ENCODE measurements at regions not wholly inside any gene's neighbourhood (a gene's known extent, or its start where the extent isn't known, plus 50 kb on each side); places are given as distances from the start of the nearest gene placed in this dataset.
"Not testable (repeated sequence)": the region's sequence is repeated elsewhere in the genome, so short reads cannot be mapped to it uniquely, and the experiment has no call there.

GRCh38 chr13:65943708-65944107 is 1286.4 kb downstream of the PCDH9 start:
- Mint-ChIP-seq H3K27me3 (no peaks in the 10 kb centered on the region), H3K36me3 (ENCODE audit: insufficient read depth) (no peaks in the 10 kb centered on the region), H3K4me3 (no peak overlapping the region), H3K9me3 (peaks cover 0 to 7% of the 10 kb centered on the region in 2 donors), H3K27ac (no peak overlapping the region), H3K4me1 (ENCODE audit: low read depth in 2 of 2) (no peaks in the 10 kb centered on the region)
- no peak for DNase-seq
- no peak for ATAC-seq (replicated peaks)

DNA sequence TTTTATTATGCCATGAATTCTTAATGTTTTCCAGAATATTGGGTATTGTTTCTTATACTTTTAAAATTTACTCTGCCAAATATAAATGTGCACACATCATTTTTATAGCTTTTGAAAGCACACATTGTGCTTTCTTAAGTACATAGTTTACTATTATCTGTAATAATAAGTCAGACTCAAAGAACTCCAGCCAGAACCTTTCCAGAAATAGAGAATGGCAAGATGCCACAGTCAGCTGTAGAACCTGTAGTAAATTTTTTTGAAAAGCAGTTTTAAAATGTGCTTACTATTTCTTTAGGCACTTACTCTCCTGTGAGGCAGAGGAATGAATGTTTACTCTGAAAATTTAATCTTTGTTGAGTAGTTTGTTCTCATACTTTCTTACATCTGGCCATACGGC is 1287.1 kb downstream of the PCDH9 start:
- H3K4me3 Mint-ChIP-seq, result no peak overlapping the region
- peaks cover 0 to 5% of the 10 kb centered on the region in 2 donors for H3K9me3 Mint-ChIP-seq
- no peaks in the 10 kb centered on the region for H3K4me1 Mint-ChIP-seq (ENCODE audit: low read depth in 2 of 2)
- ATAC-seq (replicated peaks), result no peak
- DNase-seq, result no peak
- H3K27me3 Mint-ChIP-seq, result no peaks in the 10 kb centered on the region
- H3K36me3 Mint-ChIP-seq (ENCODE audit: insufficient read depth), result no peaks in the 10 kb centered on the region
- H3K27ac Mint-ChIP-seq, result no peak overlapping the region

DNA sequence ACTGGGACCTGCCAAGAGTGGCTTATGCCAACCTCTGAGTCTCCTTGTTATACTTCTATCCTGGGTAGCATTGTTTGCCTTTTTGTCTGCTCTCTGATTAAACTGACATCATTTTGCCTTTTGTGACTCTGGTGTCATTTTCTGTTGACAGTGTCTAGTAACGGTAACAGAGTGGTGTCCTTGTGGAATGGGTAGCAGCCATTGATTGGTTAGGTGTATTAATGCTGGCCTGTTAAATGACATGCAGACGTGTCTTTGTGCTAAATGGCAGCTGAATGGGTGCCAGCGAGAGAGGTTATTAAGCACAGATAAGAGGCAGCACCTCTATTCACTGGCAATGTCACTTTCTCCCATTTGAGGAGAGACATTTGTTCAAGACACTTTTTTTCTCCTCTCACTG is 1289.4 kb downstream of the PCDH9 start:
- Mint-ChIP-seq H3K27ac (no peak overlapping the region), H3K4me3 (no peak overlapping the region), H3K9me3 (peaks cover 0 to 3% of the 10 kb centered on the region in 2 donors), H3K4me1 (ENCODE audit: low read depth in 2 of 2) (no peaks in the 10 kb centered on the region), H3K27me3 (no peaks in the 10 kb centered on the region), H3K36me3 (ENCODE audit: insufficient read depth) (no peaks in the 10 kb centered on the region)
- DNase-seq (no peak), ATAC-seq (replicated peaks) (no peak)

GRCh38 chr13:65937251-65937650 is 1292.9 kb downstream of the PCDH9 start:
- Mint-ChIP-seq H3K4me1 (ENCODE audit: low read depth in 2 of 2) (no peaks in the 10 kb centered on the region), H3K36me3 (ENCODE audit: insufficient read depth) (no peaks in the 10 kb centered on the region), H3K9me3 (peaks cover 3 to 7% of the 10 kb centered on the region in 2 donors), H3K27me3 (no peaks in the 10 kb centered on the region), H3K4me3 (no peak overlapping the region), H3K27ac (no peak overlapping the region)
- ATAC-seq (replicated peaks) (no peak), DNase-seq (no peak)

DNA sequence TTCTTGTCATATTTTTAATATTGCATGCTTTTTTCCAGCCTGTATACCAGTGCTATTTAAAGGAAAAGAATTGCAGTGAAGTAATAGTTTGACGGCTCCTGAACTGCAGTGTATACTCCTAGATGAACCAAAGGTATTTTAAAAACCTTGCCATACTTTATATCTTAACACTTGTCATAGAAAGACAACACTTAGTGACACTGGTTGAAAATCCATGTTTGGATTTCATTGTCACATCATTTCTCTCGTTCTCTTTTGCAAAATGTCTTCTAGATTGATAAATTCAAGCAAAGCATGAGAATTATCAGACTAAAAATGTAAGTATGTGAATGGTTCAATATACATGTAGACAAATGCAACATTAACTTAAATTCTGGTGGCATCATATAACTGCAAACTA is 1293.9 kb downstream of the PCDH9 start:
- H3K27ac Mint-ChIP-seq, result no peak overlapping the region
- H3K4me3 Mint-ChIP-seq, result no peak overlapping the region
- H3K27me3 Mint-ChIP-seq, result no peaks in the 10 kb centered on the region
- no peaks in the 10 kb centered on the region for H3K4me1 Mint-ChIP-seq (ENCODE audit: low read depth in 2 of 2)
- H3K9me3 Mint-ChIP-seq, result peaks cover 3 to 7% of the 10 kb centered on the region in 2 donors
- ATAC-seq (replicated peaks) (no peak), DNase-seq (no peak)
- H3K36me3 Mint-ChIP-seq (ENCODE audit: insufficient read depth), result no peaks in the 10 kb centered on the region

GRCh38 chr13:65932587-65933239 is 1297.4 kb downstream of the PCDH9 start:
- H3K27ac Mint-ChIP-seq, result no peak overlapping the region
- H3K36me3 Mint-ChIP-seq (ENCODE audit: insufficient read depth), result no peaks in the 10 kb centered on the region
- ATAC-seq (replicated peaks) (no peak), DNase-seq (no peak)
- no peak overlapping the region for H3K4me3 Mint-ChIP-seq
- no peaks in the 10 kb centered on the region for H3K27me3 Mint-ChIP-seq
- H3K4me1 Mint-ChIP-seq (ENCODE audit: low read depth in 2 of 2), result no peaks in the 10 kb centered on the region
- H3K9me3 Mint-ChIP-seq, result peaks cover 4 to 7% of the 10 kb centered on the region in 2 donors

- DNase-seq (no peak), ATAC-seq (replicated peaks) (no peak)
- no peaks in the 10 kb centered on the region for H3K4me1 Mint-ChIP-seq (ENCODE audit: low read depth in 2 of 2)
- H3K27me3 Mint-ChIP-seq, result no peaks in the 10 kb centered on the region
- H3K36me3 Mint-ChIP-seq (ENCODE audit: insufficient read depth), result no peaks in the 10 kb centered on the region
- H3K4me3 Mint-ChIP-seq, result no peak overlapping the region
- H3K27ac Mint-ChIP-seq, result no peak overlapping the region
- H3K9me3 Mint-ChIP-seq, result peaks cover 4 to 7% of the 10 kb centered on the region in 2 donors
Measured at GRCh38 chr13:65932013-65932412, 1298.1 kb downstream of the PCDH9 start.

GRCh38 chr13:65929436-65929835 is 1300.7 kb downstream of the PCDH9 start:
- no peak overlapping the region for H3K27ac Mint-ChIP-seq
- no peaks in the 10 kb centered on the region for H3K4me1 Mint-ChIP-seq (ENCODE audit: low read depth in 2 of 2)
- DNase-seq, result no peak
- peaks cover 0 to 4% of the 10 kb centered on the region in 2 donors for H3K9me3 Mint-ChIP-seq
- no peak for ATAC-seq (replicated peaks)
- H3K27me3 Mint-ChIP-seq, result no peaks in the 10 kb centered on the region
- H3K36me3 Mint-ChIP-seq (ENCODE audit: insufficient read depth), result no peaks in the 10 kb centered on the region
- no peak overlapping the region for H3K4me3 Mint-ChIP-seq

- Mint-ChIP-seq H3K36me3 (ENCODE audit: insufficient read depth) (peaks cover 5% of the 10 kb centered on the region), H3K4me1 (ENCODE audit: low read depth in 2 of 2) (no peaks in the 10 kb centered on the region), H3K4me3 (no peak overlapping the region), H3K9me3 (peaks cover 3 to 6% of the 10 kb centered on the region in 2 donors), H3K27ac (no peak overlapping the region), H3K27me3 (no peaks in the 10 kb centered on the region)
- ATAC-seq (replicated peaks), result peak; percentile 51
- no peak for DNase-seq
Measured at GRCh38 chr13:65926750-65927171, 1303.4 kb downstream of the PCDH9 start.

DNA sequence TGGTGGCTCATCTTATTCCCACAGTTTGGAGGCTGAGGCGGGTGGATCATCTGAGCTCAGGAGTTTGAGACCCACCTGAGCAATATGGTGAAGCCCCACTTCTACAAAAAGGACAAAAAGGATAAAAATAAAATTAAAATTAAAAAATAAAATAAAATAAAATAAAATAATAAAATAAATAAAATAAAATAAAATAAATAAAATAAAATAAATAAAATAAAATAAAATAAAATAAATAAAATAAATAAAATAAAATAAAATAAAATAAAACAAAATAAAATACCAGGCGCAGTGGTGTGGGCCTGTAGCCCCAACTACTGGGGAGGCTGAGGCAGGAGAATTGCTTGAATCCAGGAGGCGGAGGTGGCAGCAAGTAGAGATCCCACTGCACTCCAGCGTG is 1307.3 kb downstream of the PCDH9 start:
- H3K27me3 Mint-ChIP-seq; H3K4me3 Mint-ChIP-seq; DNase-seq; H3K36me3 Mint-ChIP-seq (ENCODE audit: insufficient read depth); H3K4me1 Mint-ChIP-seq (ENCODE audit: low read depth in 2 of 2); H3K27ac Mint-ChIP-seq; ATAC-seq (replicated peaks): not testable (repeated sequence)
- peaks cover 5 to 15% of the 10 kb centered on the region in 2 donors for H3K9me3 Mint-ChIP-seq

GRCh38 chr13:65921933-65922332 is 1308.2 kb downstream of the PCDH9 start:
- Mint-ChIP-seq H3K36me3 (ENCODE audit: insufficient read depth) (peaks cover 5% of the 10 kb centered on the region), H3K4me3 (no peak overlapping the region), H3K9me3 (peaks cover 5 to 15% of the 10 kb centered on the region in 2 donors), H3K4me1 (ENCODE audit: low read depth in 2 of 2) (no peaks in the 10 kb centered on the region), H3K27me3 (no peaks in the 10 kb centered on the region), H3K27ac (no peak overlapping the region)
- DNase-seq, result no peak
- no peak for ATAC-seq (replicated peaks)

GRCh38 chr13:65917731-65918130 is 1312.4 kb downstream of the PCDH9 start:
- Mint-ChIP-seq H3K27me3 (no peaks in the 10 kb centered on the region), H3K4me3 (no peak overlapping the region), H3K36me3 (ENCODE audit: insufficient read depth) (peaks cover 5% of the 10 kb centered on the region), H3K4me1 (ENCODE audit: low read depth in 2 of 2) (no peaks in the 10 kb centered on the region), H3K9me3 (peaks cover 3 to 15% of the 10 kb centered on the region in 2 donors), H3K27ac (no peak overlapping the region)
- no peak for ATAC-seq (replicated peaks)
- no peak for DNase-seq

DNA sequence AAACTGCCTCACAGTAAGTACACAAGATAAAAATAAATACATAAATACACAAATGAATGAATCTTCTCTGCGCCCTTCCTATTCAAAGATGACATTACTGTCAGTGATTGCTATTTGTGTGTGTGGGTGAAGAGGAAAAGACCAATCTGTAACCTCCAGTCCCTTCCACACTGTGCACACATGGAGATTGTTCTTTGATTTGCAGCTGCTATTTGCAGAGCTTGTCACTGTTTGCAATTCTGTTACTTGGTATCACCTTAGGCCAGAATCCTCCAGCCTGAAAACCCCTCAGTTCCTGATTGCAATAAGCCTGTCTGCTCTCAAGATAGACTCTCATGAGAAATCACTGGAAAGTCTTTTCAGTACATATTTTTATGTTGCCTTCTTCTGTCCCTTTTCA is 1314.9 kb downstream of the PCDH9 start:
- DNase-seq (no peak), ATAC-seq (replicated peaks) (no peak)
- Mint-ChIP-seq H3K9me3 (peaks cover 4 to 8% of the 10 kb centered on the region in 2 donors), H3K27ac (no peak overlapping the region), H3K36me3 (ENCODE audit: insufficient read depth) (no peaks in the 10 kb centered on the region), H3K4me3 (no peak overlapping the region), H3K27me3 (no peaks in the 10 kb centered on the region), H3K4me1 (ENCODE audit: low read depth in 2 of 2) (no peaks in the 10 kb centered on the region)

DNA sequence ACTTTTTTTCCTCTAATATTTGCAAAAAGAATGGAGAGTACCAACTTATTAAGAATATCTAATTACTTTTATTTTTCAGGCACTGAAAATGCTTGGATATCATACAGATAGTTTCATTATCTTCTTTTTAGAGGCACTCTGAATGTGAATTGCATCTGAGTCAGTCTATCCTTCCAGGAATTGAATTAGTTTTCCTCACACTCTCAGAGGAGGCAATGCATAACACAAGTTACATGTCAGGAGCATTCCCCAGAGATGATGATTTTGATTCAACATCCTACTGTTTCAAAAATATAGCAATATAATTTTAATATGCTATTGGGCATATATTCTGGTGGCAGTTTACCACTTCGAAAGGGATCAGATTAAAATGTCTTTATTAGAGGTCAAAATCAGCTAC is 1315.4 kb downstream of the PCDH9 start:
- Mint-ChIP-seq H3K4me3 (no peak overlapping the region), H3K36me3 (ENCODE audit: insufficient read depth) (no peaks in the 10 kb centered on the region), H3K27me3 (no peaks in the 10 kb centered on the region), H3K4me1 (ENCODE audit: low read depth in 2 of 2) (no peaks in the 10 kb centered on the region), H3K9me3 (peaks cover 4 to 8% of the 10 kb centered on the region in 2 donors), H3K27ac (no peak overlapping the region)
- DNase-seq, result no peak
- no peak for ATAC-seq (replicated peaks)
